HG03558 (cell line): ENCODE measurements at regions not wholly inside any gene's neighbourhood (a gene's known extent, or its start where the extent isn't known, plus 50 kb on each side); places are given as distances from the start of the nearest gene placed in this dataset.

Experiments
- ATAC-seq: cut with Tn5 transposase; IDR thresholded peaks from one replicate; pipeline ENCODE4 v1.9.1; 2021; ENCODE audit warnings: moderate number of reproducible peaks; ENCODE audit not compliant: unreplicated experiment; ENCODE audit errors: extremely low read depth

GRCh38 chr17:77490361-77491183 lies 349.8 kb downstream of the SEC14L1 start:
- no peak for ATAC-seq

GRCh38 chr17:77491921-77492445 lies 351.2 kb downstream of the SEC14L1 start:
- ATAC-seq, result no peak

- ATAC-seq, result no peak
These were observed 351.9 kb downstream of the SEC14L1 start for GRCh38 chr17:77492446-77493237.

GRCh38 chr17:77493238-77493820 lies 352.6 kb downstream of the SEC14L1 start:
- no peak for ATAC-seq

- no peak for ATAC-seq
These were observed 353.3 kb downstream of the SEC14L1 start for GRCh38 chr17:77493901-77494663.

- ATAC-seq, result no peak
These were observed 354.1 kb downstream of the SEC14L1 start for GRCh38 chr17:77494664-77495435.

GRCh38 chr17:77495575-77495974 lies 354.8 kb downstream of the SEC14L1 start:
- no peak for ATAC-seq

DNA sequence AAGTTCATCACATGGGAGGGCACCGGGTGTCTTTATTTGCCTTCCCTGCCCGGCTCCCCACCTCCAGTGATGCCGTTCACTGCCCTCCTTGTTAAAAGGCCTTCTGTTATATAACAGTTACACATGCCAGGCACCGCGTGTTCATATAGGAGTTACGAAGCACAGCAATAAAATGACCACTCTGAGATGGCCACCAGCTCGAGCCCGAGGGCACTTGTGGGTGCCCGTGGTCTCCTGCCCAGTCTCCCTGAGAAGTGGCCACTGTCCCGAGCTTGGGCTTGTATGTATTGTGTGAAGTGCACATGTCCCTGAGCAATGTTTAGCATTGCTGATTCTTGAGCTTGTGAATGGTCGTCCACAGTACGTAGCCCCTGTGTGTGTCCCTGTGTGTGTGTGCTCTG lies 355.6 kb downstream of the SEC14L1 start:
- ATAC-seq, result no peak

- ATAC-seq, result no peak
These were observed 356.2 kb downstream of the SEC14L1 start for GRCh38 chr17:77496831-77497577.

GRCh38 chr17:77497578-77497934 lies 356.8 kb downstream of the SEC14L1 start:
- ATAC-seq, result no peak

GRCh38 chr17:77498091-77498741 lies 357.4 kb downstream of the SEC14L1 start:
- no peak for ATAC-seq

GRCh38 chr17:77498791-77499698 lies 358.3 kb downstream of the SEC14L1 start:
- ATAC-seq, result no peak

GRCh38 chr17:77499699-77500435 lies 359.1 kb downstream of the SEC14L1 start:
- no peak for ATAC-seq

- no peak for ATAC-seq
These were observed 360.4 kb downstream of the SEC14L1 start for GRCh38 chr17:77501101-77501566.

GRCh38 chr17:77501751-77502625 lies 361.2 kb downstream of the SEC14L1 start:
- ATAC-seq, result no peak
